Neural cell (in vitro differentiated cells): ENCODE measurements at regions not wholly inside any gene's neighbourhood (a gene's known extent, or its start where the extent isn't known, plus 50 kb on each side); places are given as distances from the start of the nearest gene placed in this dataset.

Source experiments
- EP300 ChIP-seq: fragments of 450-650 bp; conservative IDR thresholded peaks from 2 replicates; pipeline ENCODE4 v1.6.1; 2014; ENCODE audit warnings: antibody characterized with exemption, mild to moderate bottlenecking, moderate library complexity; ENCODE audit not compliant: poor library complexity, severe bottlenecking
- EZH2 ChIP-seq: fragments of 200-600, 300-800 bp; shearing (Covaris generic), sonication (generic); IDR thresholded peaks from 2 replicates; pipeline ENCODE4 v1.6.1; 2014; ENCODE audit warnings: antibody characterized with exemption, low read length, borderline replicate concordance, mild to moderate bottlenecking; ENCODE audit not compliant: insufficient read depth, poor library complexity, severe bottlenecking
- POLR2AphosphoS5 ChIP-seq: IDR thresholded peaks from 2 replicates; pipeline ENCODE4 v1.6.1; 2012
- RAD21 ChIP-seq: fragments of 450-650 bp; conservative IDR thresholded peaks from 2 replicates; pipeline ENCODE4 v1.6.1; 2014; ENCODE audit warnings: antibody characterized with exemption, mild to moderate bottlenecking, moderate library complexity
- SMC3 ChIP-seq: fragments of 450-650 bp; conservative IDR thresholded peaks from 2 replicates; pipeline ENCODE4 v1.6.1; 2014; ENCODE audit warnings: antibody characterized with exemption, mild to moderate bottlenecking, moderate library complexity; ENCODE audit not compliant: poor library complexity
- TF ChIP-seq, protein P1 (sequence below): fragments of 450-650 bp; IDR thresholded peaks from 2 replicates; pipeline ENCODE4 v1.5.1; 2014; ENCODE audit warnings: antibody characterized with exemption, mild to moderate bottlenecking, moderate library complexity; ENCODE audit not compliant: poor library complexity, severe bottlenecking
- TF ChIP-seq, protein P2 (sequence below): IDR thresholded peaks from 2 replicates; pipeline ENCODE4 v1.6.1; 2012; ENCODE audit warnings: borderline replicate concordance

DNA sequence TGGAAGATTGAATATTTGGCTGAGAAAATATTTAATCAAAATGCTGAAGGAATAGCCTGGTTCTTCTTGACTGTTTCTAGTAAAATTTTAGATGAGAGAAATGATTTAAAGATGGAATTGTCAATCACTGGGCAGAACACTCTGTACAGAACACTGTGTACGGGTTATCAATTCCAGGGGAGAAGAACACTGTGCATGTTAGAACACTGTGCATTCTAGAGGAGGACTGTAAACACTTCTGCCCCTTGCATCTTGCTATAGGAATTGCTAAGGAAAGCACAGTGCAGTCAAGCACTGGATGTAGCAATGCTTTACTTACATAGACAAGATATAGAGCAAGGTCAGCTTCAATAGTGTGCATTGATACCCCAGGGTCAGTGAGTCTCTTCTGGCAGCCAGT lies 98.7 kb downstream of the RWDD3 start:
- TF ChIP-seq, protein P1, sequence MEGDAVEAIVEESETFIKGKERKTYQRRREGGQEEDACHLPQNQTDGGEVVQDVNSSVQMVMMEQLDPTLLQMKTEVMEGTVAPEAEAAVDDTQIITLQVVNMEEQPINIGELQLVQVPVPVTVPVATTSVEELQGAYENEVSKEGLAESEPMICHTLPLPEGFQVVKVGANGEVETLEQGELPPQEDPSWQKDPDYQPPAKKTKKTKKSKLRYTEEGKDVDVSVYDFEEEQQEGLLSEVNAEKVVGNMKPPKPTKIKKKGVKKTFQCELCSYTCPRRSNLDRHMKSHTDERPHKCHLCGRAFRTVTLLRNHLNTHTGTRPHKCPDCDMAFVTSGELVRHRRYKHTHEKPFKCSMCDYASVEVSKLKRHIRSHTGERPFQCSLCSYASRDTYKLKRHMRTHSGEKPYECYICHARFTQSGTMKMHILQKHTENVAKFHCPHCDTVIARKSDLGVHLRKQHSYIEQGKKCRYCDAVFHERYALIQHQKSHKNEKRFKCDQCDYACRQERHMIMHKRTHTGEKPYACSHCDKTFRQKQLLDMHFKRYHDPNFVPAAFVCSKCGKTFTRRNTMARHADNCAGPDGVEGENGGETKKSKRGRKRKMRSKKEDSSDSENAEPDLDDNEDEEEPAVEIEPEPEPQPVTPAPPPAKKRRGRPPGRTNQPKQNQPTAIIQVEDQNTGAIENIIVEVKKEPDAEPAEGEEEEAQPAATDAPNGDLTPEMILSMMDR = no peak
- TF ChIP-seq EP300 (no peak), EZH2 (no peak), POLR2AphosphoS5 (no peak), RAD21 (no peak), SMC3 (no peak)
- TF ChIP-seq, protein P2, sequence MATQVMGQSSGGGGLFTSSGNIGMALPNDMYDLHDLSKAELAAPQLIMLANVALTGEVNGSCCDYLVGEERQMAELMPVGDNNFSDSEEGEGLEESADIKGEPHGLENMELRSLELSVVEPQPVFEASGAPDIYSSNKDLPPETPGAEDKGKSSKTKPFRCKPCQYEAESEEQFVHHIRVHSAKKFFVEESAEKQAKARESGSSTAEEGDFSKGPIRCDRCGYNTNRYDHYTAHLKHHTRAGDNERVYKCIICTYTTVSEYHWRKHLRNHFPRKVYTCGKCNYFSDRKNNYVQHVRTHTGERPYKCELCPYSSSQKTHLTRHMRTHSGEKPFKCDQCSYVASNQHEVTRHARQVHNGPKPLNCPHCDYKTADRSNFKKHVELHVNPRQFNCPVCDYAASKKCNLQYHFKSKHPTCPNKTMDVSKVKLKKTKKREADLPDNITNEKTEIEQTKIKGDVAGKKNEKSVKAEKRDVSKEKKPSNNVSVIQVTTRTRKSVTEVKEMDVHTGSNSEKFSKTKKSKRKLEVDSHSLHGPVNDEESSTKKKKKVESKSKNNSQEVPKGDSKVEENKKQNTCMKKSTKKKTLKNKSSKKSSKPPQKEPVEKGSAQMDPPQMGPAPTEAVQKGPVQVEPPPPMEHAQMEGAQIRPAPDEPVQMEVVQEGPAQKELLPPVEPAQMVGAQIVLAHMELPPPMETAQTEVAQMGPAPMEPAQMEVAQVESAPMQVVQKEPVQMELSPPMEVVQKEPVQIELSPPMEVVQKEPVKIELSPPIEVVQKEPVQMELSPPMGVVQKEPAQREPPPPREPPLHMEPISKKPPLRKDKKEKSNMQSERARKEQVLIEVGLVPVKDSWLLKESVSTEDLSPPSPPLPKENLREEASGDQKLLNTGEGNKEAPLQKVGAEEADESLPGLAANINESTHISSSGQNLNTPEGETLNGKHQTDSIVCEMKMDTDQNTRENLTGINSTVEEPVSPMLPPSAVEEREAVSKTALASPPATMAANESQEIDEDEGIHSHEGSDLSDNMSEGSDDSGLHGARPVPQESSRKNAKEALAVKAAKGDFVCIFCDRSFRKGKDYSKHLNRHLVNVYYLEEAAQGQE = no peak
